ENCODE measurements at regions not wholly inside any gene's neighbourhood (a gene's known extent, or its start where the extent isn't known, plus 50 kb on each side); places are given as distances from the start of the nearest gene placed in this dataset.

GRCh38 chr5:53334431-53334941 lies 145.9 kb upstream of the FST start:
- DNase-seq, result no peak

- DNase-seq, result no peak
Observed at GRCh38 chr5:53335115-53335514, 145.3 kb upstream of the FST start.

GRCh38 chr5:53337827-53338226 lies 142.6 kb upstream of the FST start:
- no peak for DNase-seq

GRCh38 chr5:53338971-53339370 lies 141.5 kb upstream of the FST start:
- no peak for DNase-seq

- no peak for DNase-seq
Observed at GRCh38 chr5:53339962-53340540, 140.4 kb upstream of the FST start.

- DNase-seq, result no peak
Observed at GRCh38 chr5:53340956-53341750, 139.3 kb upstream of the FST start.

GRCh38 chr5:53342236-53342635 lies 138.2 kb upstream of the FST start:
- DNase-seq, result no peak

- DNase-seq, result no peak
Observed at GRCh38 chr5:53343187-53343586, 137.2 kb upstream of the FST start.

- no peak for DNase-seq
Observed at GRCh38 chr5:53350368-53350767, 130.1 kb upstream of the FST start.

- no peak for DNase-seq
Observed at GRCh38 chr5:53350991-53351770, 129.2 kb upstream of the FST start.

- DNase-seq, result no peak
Observed at GRCh38 chr5:53355316-53355715, 125.1 kb upstream of the FST start.

- no peak for DNase-seq
Observed at GRCh38 chr5:53355931-53356330, 124.5 kb upstream of the FST start.

- no peak for DNase-seq
Observed at GRCh38 chr5:53357439-53357838, 123.0 kb upstream of the FST start.

- no peak for DNase-seq
Observed at GRCh38 chr5:53358794-53359193, 121.6 kb upstream of the FST start.

- no peak for DNase-seq
Observed at GRCh38 chr5:53359916-53360517, 120.4 kb upstream of the FST start.

- no peak for DNase-seq
Observed at GRCh38 chr5:53360811-53361210, 119.6 kb upstream of the FST start.

- DNase-seq, result no peak
Observed at GRCh38 chr5:53361708-53362107, 118.7 kb upstream of the FST start.

GRCh38 chr5:53362521-53362941 lies 117.9 kb upstream of the FST start:
- DNase-seq, result no peak

- no peak for DNase-seq
Observed at GRCh38 chr5:53364061-53364460, 116.4 kb upstream of the FST start.

GRCh38 chr5:53366245-53366644 lies 114.2 kb upstream of the FST start:
- no peak for DNase-seq

GRCh38 chr5:53367727-53368126 lies 112.7 kb upstream of the FST start:
- no peak for DNase-seq

- no peak for DNase-seq
Observed at GRCh38 chr5:53368516-53368915, 111.9 kb upstream of the FST start.

GRCh38 chr5:53368966-53369605 lies 111.3 kb upstream of the FST start:
- DNase-seq, result no peak

Measured in NCI-H1105 treated with DMSO at 0.1 percent for 48 hours (cell line).